IPS DF 6.9 (cell line): ENCODE measurements at regions not wholly inside any gene's neighbourhood (a gene's known extent, or its start where the extent isn't known, plus 50 kb on each side); places are given as distances from the start of the nearest gene placed in this dataset.
"Not testable (repeated sequence)": the region's sequence is repeated elsewhere in the genome, so short reads cannot be mapped to it uniquely, and the experiment has no call there.

Experiments used
- DNase-seq: peaks from one replicate; pipeline ENCODE4 v3.0.0-alpha.2; 2013; ENCODE audit warnings: low read depth, low spot score
- H3K27ac ChIP-seq: one replicate; pipeline ENCODE4 v1.5.1; 2013; ENCODE audit warnings: low read length, control low read depth
- H3K27me3 ChIP-seq: 2 replicates; pipeline ENCODE4 v1.6.1; 2013; ENCODE audit warnings: mild to moderate bottlenecking, low read length; ENCODE audit not compliant: control insufficient read depth, insufficient read depth
- H3K36me3 ChIP-seq: 2 replicates; pipeline ENCODE4 v1.6.1; 2013; ENCODE audit warnings: low read length; ENCODE audit not compliant: control insufficient read depth, insufficient read depth
- H3K4me1 ChIP-seq: 2 replicates; pipeline ENCODE4 v1.6.1; 2013; ENCODE audit warnings: low read length; ENCODE audit not compliant: control insufficient read depth, insufficient read depth
- H3K4me3 ChIP-seq: 2 replicates; pipeline ENCODE4 v1.5.1; 2013; ENCODE audit warnings: mild to moderate bottlenecking, low read length
- H3K9me3 ChIP-seq: 2 replicates; pipeline ENCODE4 v1.6.1; 2013; ENCODE audit warnings: low read length, inconsistent platforms; ENCODE audit not compliant: control insufficient read depth, insufficient read depth
- WGBS: extraction: QIAGEN DNeasy Blood & Tissue Kit; methylation state at CpG from one replicate; pipeline ENCODE4 v1.1.7; 2013; ENCODE audit warnings: mixed read lengths, missing lambda C conversion rate; ENCODE audit not compliant: insufficient read length, insufficient coverage; 5-methylcytosine and 5-hydroxymethylcytosine counted together

DNA sequence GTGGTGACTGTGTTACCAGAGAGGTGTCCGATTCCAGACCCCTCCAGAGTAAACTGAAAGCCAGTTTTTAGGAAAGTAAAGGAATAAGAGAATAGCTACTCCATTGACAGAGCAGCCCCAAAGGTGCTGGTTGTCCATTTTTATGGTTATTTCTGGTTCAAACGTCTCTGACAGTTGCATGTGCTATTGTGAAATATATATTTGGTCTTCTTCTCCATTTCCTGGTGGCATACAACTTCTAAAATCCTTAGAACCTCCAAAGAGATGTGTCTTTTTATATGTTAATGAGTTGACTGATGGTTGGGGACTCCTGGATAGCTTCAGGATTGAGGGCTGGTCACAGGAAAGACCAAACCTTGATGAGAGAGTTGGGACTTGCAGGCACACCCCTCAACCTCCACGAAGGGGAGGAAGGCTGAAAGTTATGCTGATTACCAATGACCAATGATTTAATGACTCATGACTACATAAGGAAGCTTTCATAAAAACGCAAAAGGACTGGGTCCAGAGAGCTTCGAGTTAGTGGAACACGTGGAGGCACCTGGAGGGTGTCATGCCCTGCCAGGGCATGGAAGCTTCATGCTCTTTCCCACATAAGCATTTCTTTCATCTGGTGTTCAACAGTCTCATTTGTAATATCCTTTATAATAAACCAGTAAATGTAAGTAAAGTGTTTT is 100.7 kb downstream of the SLC16A1 start:
- Histone ChIP-seq H3K4me3 (no peak overlapping the region), H3K9me3 (no peaks in the 10 kb centered on the region), H3K27me3 (no peaks in the 10 kb centered on the region), H3K36me3 (no peaks in the 10 kb centered on the region), H3K4me1 (no peaks in the 10 kb centered on the region), H3K27ac (no peak overlapping the region)
- no peak for DNase-seq
- no CpG with 5 or more reads among the region's 6 CpGs for WGBS

DNA sequence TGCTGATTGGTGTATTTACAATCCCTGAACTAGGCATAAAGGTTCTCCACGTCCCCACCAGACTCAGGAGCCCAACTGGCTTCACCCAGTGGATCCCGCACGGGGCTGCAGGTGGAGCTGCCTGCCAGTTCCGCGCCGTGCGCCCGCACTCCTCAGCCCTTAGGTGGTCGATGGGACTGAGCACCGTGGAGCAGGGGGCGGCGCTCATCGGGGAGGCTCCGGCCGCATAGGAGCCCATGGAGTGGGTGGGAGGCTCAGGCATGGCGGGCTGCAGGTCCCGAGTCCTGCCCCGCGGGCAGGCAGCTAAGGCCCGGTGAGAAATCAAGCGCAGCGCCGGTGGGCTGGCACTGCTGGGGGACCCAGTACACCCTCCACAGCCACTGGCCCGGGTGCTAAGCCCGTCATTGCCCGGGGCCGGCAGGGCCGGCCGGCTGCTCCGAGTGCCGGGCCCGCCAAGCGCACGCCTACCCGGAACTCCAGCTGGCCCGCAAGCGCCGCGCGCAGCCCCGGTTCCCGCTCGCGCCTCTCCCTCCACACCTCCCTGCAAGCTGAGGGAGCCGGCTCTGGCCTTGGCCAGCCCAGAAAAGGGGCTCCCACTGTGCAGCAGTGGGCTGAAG is 101.5 kb downstream of the SLC16A1 start:
- not testable (repeated sequence) for H3K27ac ChIP-seq, H3K9me3 ChIP-seq, H3K4me1 ChIP-seq, H3K4me3 ChIP-seq, H3K27me3 ChIP-seq, DNase-seq, H3K36me3 ChIP-seq
- WGBS = no CpG with 5 or more reads among the region's 45 CpGs

DNA sequence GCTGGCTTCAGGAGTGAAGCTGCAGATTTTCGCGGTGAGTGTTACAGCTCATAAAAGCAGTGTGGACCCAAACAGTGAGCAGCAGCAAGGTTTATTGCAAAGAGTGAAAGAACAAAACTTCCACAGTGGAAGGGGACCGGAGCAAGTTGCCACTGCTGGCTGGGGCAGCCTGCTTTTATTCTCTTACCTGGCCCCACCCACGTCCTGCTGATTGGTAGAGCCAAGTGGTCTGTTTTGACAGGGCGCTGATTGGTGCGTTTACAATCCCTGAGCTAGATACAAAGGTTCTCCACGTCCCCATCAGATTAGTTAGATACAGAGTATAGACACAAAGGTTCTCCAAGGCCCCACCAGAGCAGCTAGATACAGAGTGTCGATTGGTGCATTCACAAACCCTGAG is 102.1 kb downstream of the SLC16A1 start:
- DNase-seq, H3K9me3 ChIP-seq, H3K4me3 ChIP-seq, H3K36me3 ChIP-seq, H3K27me3 ChIP-seq, H3K27ac ChIP-seq, H3K4me1 ChIP-seq: not testable (repeated sequence)
- WGBS = no CpG with 5 or more reads among the region's 8 CpGs

DNA sequence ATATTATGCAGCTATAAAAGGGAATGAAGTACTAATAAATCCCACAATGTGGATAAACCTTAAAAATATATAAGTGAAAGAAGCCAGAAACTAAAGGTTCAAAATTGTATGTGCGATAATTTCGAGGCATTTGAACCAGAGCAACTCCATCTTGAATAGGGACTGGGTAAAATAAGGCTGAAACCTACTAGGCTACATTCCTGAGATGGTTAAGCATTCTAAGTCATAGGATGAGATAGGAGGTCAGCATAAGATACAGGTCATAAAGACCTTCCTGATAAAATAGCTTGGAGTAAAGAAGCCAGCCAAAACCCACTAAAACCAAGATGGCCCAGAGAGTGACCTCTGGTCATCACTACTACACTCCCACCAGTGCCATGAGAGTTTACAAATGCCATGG is 103.1 kb downstream of the SLC16A1 start:
- no peak overlapping the region for H3K27ac ChIP-seq
- WGBS = no CpG with 5 or more reads among the region's 2 CpGs

DNA sequence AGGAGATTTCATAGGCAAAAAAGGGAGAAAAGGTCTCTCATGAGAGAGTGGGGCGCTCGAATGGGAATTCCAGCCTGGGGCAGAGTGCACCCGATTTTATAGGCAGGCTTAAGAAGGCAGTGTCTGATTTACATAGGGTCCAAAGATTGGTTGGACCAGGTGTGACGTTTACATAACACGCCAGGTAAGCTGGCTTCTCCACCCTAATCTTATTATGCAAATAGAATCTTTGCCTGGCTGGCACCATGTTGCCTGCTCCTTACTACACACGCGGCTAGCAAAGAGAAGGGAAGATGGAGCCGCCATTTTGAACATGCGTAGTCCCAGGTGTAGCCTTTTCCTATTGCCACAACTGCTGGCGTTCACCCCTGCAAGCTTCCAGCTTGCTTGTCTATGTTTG is 103.7 kb downstream of the SLC16A1 start:
- WGBS = no CpG with 5 or more reads among the region's 10 CpGs
- DNase-seq = no peak
- no peaks in the 10 kb centered on the region for H3K9me3 ChIP-seq
- H3K4me3 ChIP-seq = no peak overlapping the region
- H3K27me3 ChIP-seq = no peaks in the 10 kb centered on the region
- H3K4me1 ChIP-seq = peaks cover 4% of the 10 kb centered on the region
- no peak overlapping the region for H3K27ac ChIP-seq
- H3K36me3 ChIP-seq = no peaks in the 10 kb centered on the region

More for the DNA sequence above, 103.1 kb downstream of the SLC16A1 start:
- H3K36me3 ChIP-seq = no peaks in the 10 kb centered on the region
- DNase-seq = no peak
- peaks cover 4% of the 10 kb centered on the region for H3K4me1 ChIP-seq
- no peaks in the 10 kb centered on the region for H3K27me3 ChIP-seq
- no peaks in the 10 kb centered on the region for H3K9me3 ChIP-seq
- no peak overlapping the region for H3K4me3 ChIP-seq

DNA sequence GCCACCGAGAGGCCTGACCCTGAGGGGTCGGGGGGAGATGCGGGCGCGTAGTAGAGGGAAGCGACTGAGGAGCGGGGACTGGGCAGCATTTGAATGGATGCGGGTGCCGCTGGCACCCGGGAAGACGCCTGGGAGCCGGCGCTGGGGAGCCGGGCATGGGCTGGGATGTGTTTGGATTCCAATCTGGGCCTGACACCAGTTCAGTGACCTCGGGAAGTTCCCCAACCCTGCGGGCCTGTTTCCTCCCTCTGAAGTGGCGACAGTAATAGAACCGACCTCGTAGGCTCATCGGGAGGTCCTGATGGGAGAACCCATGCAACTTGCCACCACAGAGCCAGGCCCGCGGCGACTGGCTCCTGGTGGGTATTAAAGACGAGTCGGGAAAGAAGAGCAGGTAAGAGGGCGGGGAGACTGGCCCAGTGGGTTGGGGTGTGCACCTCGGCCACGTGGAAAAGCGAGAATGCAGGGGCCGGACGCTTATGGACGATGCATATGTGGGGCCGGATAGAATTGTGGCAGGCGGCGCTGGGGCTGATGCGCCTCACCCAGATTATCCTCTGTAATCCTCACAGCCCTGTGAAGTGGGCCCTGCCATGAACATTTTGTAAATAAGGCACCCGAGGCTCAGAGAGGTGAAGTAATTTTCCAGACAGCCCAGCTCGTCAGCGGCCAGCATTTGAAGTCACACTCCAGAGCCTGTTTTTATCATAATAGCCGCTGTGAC is 105.8 kb downstream of the SLC16A1 start:
- no CpG with 5 or more reads among the region's 40 CpGs for WGBS
- Histone ChIP-seq H3K27me3 (no peaks in the 10 kb centered on the region), H3K9me3 (no peaks in the 10 kb centered on the region), H3K36me3 (no peaks in the 10 kb centered on the region), H3K4me1 (peaks cover 4% of the 10 kb centered on the region), H3K4me3 (peak overlapping the region; percentile 19; the same call in 1 of the 2 replicates), H3K27ac (no peak overlapping the region)
- no peak for DNase-seq

DNA sequence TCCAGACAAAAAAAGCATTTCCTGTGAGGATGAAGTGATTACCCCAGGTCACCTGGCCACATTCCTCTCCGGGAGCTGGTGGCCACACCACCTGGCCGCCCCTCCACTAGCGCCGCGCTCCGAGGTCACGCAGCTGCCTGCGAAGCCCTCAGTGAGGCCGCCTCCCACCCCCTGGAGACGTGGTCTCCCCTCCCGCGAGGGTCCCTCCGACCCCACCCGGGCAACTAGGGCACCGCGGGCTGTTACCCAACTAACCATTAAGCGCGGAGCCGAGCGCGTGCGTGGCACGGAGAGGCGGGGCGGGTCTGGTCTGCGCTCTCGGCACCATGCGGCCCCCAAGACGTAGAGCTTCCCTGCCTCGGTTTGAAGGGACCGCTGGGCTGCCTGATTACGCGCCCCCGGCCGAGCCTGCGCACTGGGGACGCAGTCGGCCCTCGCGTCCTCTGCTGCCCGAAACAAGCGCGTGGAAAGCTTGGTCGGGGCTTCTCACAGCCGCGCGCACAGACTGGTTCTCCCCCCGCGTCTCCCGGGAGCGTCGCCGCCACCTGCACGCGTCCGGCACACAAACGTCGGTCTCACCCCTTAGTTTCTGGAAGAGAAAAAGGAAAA is 106.5 kb downstream of the SLC16A1 start:
- no peak for DNase-seq
- Histone ChIP-seq H3K4me3 (peak overlapping the region; percentile 19; the same call in 1 of the 2 replicates), H3K27ac (no peak overlapping the region), H3K9me3 (no peaks in the 10 kb centered on the region), H3K36me3 (no peaks in the 10 kb centered on the region), H3K4me1 (peaks cover 4% of the 10 kb centered on the region), H3K27me3 (no peaks in the 10 kb centered on the region)
- WGBS = no CpG with 5 or more reads among the region's 58 CpGs

DNA sequence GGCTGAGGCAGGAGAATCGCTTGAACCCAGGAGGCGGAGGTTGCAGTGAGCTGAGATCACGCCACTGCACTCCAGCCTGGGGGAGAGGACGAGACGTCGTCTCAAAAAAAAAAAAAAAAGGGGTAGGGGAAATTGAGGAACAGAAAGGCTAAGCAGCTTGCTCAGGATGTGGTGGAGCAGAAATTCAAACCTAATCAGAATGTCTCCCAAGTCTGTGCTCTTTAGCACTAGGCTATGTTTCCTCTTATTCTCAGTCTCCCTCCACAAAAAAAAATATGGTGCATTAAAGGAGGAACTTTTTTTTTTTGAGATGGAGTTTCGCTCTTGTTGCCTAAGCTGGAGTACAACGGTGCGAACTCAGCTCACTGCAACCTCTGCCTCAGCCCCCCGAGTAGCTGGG is 114.2 kb downstream of the SLC16A1 start:
- Histone ChIP-seq H3K4me1 (no peaks in the 10 kb centered on the region), H3K9me3 (no peaks in the 10 kb centered on the region), H3K4me3 (no peak overlapping the region), H3K27ac (no peak overlapping the region), H3K36me3 (no peaks in the 10 kb centered on the region), H3K27me3 (no peaks in the 10 kb centered on the region)
- WGBS = no CpG with 5 or more reads among the region's 10 CpGs
- no peak for DNase-seq

DNA sequence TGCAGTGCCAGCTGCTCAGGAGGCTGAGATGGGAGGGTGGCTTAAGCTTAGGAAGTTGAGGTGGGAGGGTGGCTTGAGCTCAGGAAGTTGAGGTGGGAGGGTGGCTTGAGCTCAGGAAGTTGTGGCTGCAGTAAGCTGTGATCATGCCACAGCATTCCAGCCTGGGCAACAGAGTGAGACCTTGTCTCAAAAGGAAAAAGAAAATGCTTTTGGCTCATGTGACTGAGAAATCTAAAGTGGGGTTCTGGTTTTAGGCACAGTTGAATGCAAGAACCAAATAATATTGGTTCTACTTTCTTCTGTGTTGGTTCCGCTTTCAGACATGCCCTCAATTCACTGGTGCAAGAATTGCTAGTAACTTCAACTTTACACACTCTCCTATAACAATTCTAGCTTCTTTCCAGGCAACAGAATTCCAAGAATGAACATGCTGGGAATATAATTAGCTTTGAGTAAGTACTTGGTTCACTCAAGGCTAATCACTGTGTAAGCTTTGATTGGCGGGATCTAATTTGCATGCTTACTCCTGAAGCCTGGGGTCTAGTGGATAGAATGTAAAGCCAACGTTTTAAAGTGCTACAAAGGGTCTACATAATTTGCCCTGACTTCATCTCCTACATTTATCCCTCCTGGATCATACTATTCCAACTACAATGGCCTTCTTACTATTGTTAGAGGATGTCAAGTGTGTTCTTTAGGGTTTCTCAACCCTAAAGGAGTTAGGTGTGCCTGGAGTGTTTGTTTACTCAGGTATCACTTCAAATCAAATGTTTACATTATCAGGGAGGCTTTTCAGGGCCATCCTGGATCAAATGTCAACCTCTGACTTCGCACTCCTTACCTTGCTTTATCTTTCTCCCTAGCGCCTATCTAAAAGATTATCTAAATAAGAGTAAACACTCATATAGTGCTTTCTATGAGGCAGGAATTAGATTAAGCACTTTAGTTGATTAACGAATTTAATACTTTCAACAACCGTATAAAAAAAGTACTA is 115.1 kb downstream of the SLC16A1 start:
- Histone ChIP-seq H3K4me1 (no peaks in the 10 kb centered on the region), H3K9me3 (no peaks in the 10 kb centered on the region), H3K36me3 (no peaks in the 10 kb centered on the region), H3K27ac (no peak overlapping the region), H3K27me3 (no peaks in the 10 kb centered on the region), H3K4me3 (no peak overlapping the region)
- no CpG with 5 or more reads among the region's 7 CpGs for WGBS
- no peak for DNase-seq

DNA sequence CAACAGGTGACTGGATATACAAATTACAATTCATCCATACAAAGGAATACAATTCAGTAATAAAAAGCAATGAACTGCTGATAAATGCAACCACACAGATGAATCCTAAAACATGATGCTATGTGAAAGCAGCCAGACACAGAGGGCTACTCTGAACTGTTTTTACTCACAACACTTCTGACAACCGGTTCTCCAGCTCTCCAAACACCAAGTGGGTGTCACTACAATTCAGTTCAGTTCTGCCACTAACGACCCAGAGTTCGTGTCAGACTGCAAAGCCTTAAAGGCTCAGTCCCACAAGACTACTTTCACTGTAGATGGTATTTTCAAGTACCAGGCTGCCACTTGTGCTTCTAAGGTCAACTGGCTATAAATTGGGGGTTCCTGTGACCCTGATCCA is 119.4 kb downstream of the SLC16A1 start:
- Histone ChIP-seq H3K9me3 (no peaks in the 10 kb centered on the region), H3K27ac (no peak overlapping the region), H3K36me3 (no peaks in the 10 kb centered on the region), H3K4me1 (no peaks in the 10 kb centered on the region), H3K27me3 (no peaks in the 10 kb centered on the region), H3K4me3 (no peak overlapping the region)
- no CpG with 5 or more reads among the region's 3 CpGs for WGBS
- no peak for DNase-seq
